ENCODE measurements at regions not wholly inside any gene's neighbourhood (a gene's known extent, or its start where the extent isn't known, plus 50 kb on each side); places are given as distances from the start of the nearest gene placed in this dataset.

DNA sequence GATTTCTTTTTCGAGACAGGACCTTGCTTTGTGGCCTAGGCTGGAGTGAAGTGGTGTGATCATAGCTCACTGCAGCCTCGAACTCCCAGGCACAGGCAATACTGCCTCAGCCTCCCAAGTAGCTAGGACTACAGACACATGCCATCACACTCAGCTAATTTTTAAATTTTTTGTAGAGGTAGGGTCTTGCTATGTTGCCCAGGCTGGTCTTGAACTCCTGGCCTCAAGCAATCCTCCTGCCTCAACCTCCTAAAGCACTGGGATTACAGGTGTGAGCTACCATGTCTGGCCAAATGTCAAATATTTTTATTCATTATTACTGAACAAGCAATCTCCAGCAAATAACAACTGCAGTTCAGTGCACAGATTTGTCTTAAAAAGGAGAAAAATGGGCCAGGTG lies 131.7 kb upstream of the IFNGR1 start:
- no peak overlapping the region for H3K4me3 ChIP-seq (ENCODE audit: low read depth, low read length)
- no peak for DNase-seq (ENCODE audit: low read depth)
- H3K36me3 ChIP-seq (ENCODE audit: control insufficient read depth, insufficient read depth, low read length): no peaks in the 10 kb centered on the region
- TF ChIP-seq, protein P1, sequence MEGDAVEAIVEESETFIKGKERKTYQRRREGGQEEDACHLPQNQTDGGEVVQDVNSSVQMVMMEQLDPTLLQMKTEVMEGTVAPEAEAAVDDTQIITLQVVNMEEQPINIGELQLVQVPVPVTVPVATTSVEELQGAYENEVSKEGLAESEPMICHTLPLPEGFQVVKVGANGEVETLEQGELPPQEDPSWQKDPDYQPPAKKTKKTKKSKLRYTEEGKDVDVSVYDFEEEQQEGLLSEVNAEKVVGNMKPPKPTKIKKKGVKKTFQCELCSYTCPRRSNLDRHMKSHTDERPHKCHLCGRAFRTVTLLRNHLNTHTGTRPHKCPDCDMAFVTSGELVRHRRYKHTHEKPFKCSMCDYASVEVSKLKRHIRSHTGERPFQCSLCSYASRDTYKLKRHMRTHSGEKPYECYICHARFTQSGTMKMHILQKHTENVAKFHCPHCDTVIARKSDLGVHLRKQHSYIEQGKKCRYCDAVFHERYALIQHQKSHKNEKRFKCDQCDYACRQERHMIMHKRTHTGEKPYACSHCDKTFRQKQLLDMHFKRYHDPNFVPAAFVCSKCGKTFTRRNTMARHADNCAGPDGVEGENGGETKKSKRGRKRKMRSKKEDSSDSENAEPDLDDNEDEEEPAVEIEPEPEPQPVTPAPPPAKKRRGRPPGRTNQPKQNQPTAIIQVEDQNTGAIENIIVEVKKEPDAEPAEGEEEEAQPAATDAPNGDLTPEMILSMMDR (IDR thresholded peaks at IDR 0.05; ENCODE audit: insufficient read depth, low read length, poor library complexity, severe bottlenecking): no peak
- no peaks in the 10 kb centered on the region for H3K27me3 ChIP-seq (ENCODE audit: control insufficient read depth, insufficient read depth, low read length)

DNA sequence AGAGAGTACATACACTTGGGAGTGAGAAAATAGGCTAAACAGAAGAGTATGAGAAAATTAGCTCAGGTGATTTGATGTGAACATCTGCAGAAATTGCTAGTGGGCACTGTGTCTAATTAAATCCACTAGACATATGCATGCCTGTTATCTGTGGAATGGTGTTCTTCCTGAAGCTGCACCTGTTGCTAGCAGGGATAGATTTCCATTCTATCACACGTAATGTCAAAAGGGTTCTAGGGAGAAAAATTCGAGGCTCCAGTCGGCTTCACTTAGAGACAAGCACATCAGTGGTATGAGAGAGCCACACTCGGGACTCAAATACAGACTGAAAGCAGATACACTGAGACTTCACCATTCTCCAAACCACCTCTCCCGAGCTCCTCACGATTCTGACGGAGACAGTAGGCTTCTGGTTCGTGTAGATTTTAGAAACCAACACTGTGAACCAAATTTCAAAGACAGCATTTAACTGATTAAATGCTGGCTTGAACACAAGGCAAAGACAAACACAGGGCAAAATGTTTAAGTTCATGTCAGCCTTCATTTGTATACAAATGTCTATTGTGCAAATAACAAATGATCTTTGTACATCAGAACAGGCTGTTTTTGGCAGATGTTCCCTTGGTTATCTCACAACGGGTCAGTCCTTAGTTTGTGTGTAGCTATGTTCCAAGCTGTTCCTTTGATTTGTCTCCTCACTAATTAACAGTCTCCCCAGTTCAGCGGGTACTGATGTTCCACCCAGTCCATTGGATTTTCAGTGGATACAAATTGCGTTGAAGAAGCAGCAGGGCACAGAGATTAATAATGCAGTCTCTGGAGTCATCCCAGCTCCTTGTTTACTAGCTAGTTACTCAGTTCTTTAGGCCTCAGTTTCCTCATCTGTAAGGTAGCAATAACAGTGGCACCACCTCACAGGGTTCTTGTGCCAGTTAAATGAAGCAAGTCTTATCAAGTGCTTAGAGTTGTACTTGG lies 131.0 kb upstream of the IFNGR1 start:
- no peak for DNase-seq (ENCODE audit: low read depth)
- no peaks in the 10 kb centered on the region for H3K36me3 ChIP-seq (ENCODE audit: control insufficient read depth, insufficient read depth, low read length)
- H3K4me3 ChIP-seq (ENCODE audit: low read depth, low read length): no peak overlapping the region
- no peaks in the 10 kb centered on the region for H3K27me3 ChIP-seq (ENCODE audit: control insufficient read depth, insufficient read depth, low read length)
- TF ChIP-seq, protein P1 (IDR thresholded peaks at IDR 0.05; ENCODE audit: insufficient read depth, low read length, poor library complexity, severe bottlenecking): no peak

DNA sequence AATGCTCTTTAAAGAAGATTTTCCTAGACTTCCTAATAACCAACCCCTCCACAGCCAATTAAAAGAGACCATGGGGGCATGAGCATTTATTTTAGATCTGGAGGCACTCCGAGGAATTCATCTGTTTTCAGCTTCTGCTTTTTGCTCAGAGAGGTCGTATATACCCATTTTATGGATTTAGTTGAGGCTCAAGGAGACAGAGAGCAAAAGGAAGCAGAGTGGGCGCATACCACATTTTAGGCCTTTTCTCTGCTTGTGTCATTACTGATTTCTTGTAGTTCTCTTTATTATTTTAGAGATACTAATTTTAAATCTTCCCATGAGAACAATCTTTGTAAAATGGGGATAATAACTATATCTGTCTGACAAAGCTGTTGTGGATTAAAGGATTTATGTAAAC lies 129.6 kb upstream of the IFNGR1 start:
- Histone ChIP-seq H3K4me3 (ENCODE audit: low read depth, low read length) (no peak overlapping the region), H3K27me3 (ENCODE audit: control insufficient read depth, insufficient read depth, low read length) (no peaks in the 10 kb centered on the region), H3K36me3 (ENCODE audit: control insufficient read depth, insufficient read depth, low read length) (no peaks in the 10 kb centered on the region)
- TF ChIP-seq, protein P1 (IDR thresholded peaks at IDR 0.05; ENCODE audit: insufficient read depth, low read length, poor library complexity, severe bottlenecking): no peak
- no peak for DNase-seq (ENCODE audit: low read depth)

DNA sequence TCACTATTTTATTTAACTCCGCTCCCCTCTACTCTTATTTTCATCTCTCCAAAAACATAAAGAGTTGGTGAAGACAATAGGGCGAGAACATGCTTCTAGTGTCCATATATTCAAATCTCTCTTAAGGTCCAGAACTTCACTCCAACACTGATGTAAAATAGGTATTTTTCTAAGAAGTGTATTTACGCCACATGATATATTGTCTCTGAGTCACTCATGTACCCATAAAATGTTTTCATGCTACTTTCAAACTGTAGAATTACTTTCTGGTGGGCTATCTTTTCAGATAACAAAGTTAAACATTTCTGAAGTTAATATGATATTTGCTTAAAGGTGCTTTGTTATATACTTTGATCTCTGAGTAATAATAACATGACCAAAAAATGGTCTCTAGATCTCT lies 124.1 kb upstream of the IFNGR1 start:
- TF ChIP-seq, protein P1 (IDR thresholded peaks at IDR 0.05; ENCODE audit: insufficient read depth, low read length, poor library complexity, severe bottlenecking): no peak
- H3K4me3 ChIP-seq (ENCODE audit: low read depth, low read length): no peak overlapping the region
- no peak for DNase-seq (ENCODE audit: low read depth)
- H3K36me3 ChIP-seq (ENCODE audit: control insufficient read depth, insufficient read depth, low read length): no peaks in the 10 kb centered on the region
- H3K27me3 ChIP-seq (ENCODE audit: control insufficient read depth, insufficient read depth, low read length): no peaks in the 10 kb centered on the region

DNA sequence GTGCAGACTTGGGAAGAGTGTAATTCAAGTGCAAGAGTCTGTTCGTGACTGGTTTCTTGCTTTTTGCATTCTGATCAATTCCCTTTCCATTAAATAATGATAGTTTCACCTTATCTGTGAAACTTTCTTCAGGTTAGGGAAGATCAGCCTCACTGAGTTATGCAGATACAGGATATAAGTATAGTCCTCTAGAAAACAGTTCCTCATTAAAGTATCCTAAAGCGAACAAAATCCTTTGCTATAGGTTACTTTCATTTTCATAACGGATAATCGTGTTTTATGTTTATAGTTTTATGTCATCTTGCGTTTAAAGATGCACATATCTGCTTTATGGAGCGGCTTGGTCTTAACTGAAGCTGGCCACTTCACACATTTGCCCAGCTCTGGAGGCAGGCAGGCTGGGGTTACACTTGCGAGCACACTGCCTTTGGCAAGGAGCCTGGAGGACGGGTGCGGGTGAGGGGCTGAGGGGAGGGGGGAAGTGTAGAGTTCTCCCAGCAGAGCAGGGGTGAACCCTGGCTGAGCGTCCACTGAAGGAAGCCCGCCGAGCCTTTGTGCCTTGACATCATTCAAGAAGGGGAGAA lies 123.5 kb upstream of the IFNGR1 start:
- Histone ChIP-seq H3K27me3 (ENCODE audit: control insufficient read depth, insufficient read depth, low read length) (no peaks in the 10 kb centered on the region), H3K36me3 (ENCODE audit: control insufficient read depth, insufficient read depth, low read length) (no peaks in the 10 kb centered on the region), H3K4me3 (ENCODE audit: low read depth, low read length) (no peak overlapping the region)
- TF ChIP-seq, protein P1 (IDR thresholded peaks at IDR 0.05; ENCODE audit: insufficient read depth, low read length, poor library complexity, severe bottlenecking): no peak
- no peak for DNase-seq (ENCODE audit: low read depth)

Data from kidney epithelial cell (primary cell).